GM19397 (cell line): ENCODE measurements at regions not wholly inside any gene's neighbourhood (a gene's known extent, or its start where the extent isn't known, plus 50 kb on each side); places are given as distances from the start of the nearest gene placed in this dataset.
A peak's percentile ranks its signal among the peaks of the same experiment; 100 is the strongest.

Experiments
- ATAC-seq: cut with Tn5 transposase; IDR thresholded peaks from one replicate; pipeline ENCODE4 v1.9.1; 2021; ENCODE audit warnings: mild to moderate bottlenecking, moderate library complexity; ENCODE audit not compliant: unreplicated experiment

- ATAC-seq: no peak
These were observed 477.9 kb downstream of the LMO4 start for GRCh38 chr1:87806379-87807094.

GRCh38 chr1:87810166-87810565 lies 481.5 kb downstream of the LMO4 start:
- no peak for ATAC-seq

- peak; percentile 61 for ATAC-seq
These were observed 484.3 kb downstream of the LMO4 start for GRCh38 chr1:87812871-87813577.

GRCh38 chr1:87814573-87814972 lies 485.9 kb downstream of the LMO4 start:
- no peak for ATAC-seq

- no peak for ATAC-seq
These were observed 488.0 kb downstream of the LMO4 start for GRCh38 chr1:87816646-87817045.

- ATAC-seq: no peak
These were observed 492.1 kb downstream of the LMO4 start for GRCh38 chr1:87820668-87821334.

- no peak for ATAC-seq
These were observed 492.6 kb downstream of the LMO4 start for GRCh38 chr1:87821335-87821697.

GRCh38 chr1:87826681-87827251 lies 498.1 kb downstream of the LMO4 start:
- peak; percentile 87 for ATAC-seq

GRCh38 chr1:87829360-87829759 lies 500.7 kb downstream of the LMO4 start:
- ATAC-seq: peak; percentile 48

GRCh38 chr1:87830432-87830978 lies 501.8 kb downstream of the LMO4 start:
- no peak for ATAC-seq

GRCh38 chr1:87833166-87833565 lies 504.5 kb downstream of the LMO4 start:
- no peak for ATAC-seq

GRCh38 chr1:87834151-87834550 lies 505.5 kb downstream of the LMO4 start:
- no peak for ATAC-seq

- no peak for ATAC-seq
These were observed 506.3 kb downstream of the LMO4 start for GRCh38 chr1:87834941-87835340.

GRCh38 chr1:87840767-87841166 lies 512.1 kb downstream of the LMO4 start:
- ATAC-seq: peak; percentile 94

- no peak for ATAC-seq
These were observed 512.7 kb downstream of the LMO4 start for GRCh38 chr1:87841332-87841731.

GRCh38 chr1:87842156-87842555 lies 513.5 kb downstream of the LMO4 start:
- ATAC-seq: no peak

GRCh38 chr1:87844251-87844650 lies 515.6 kb downstream of the LMO4 start:
- ATAC-seq: no peak

- ATAC-seq: no peak
These were observed 522.8 kb downstream of the LMO4 start for GRCh38 chr1:87851490-87851889.

GRCh38 chr1:87852410-87853161 lies 523.9 kb downstream of the LMO4 start:
- no peak for ATAC-seq

GRCh38 chr1:87853576-87854351 lies 525.1 kb downstream of the LMO4 start:
- ATAC-seq: no peak
